ENCODE measurements at regions not wholly inside any gene's neighbourhood (a gene's known extent, or its start where the extent isn't known, plus 50 kb on each side); places are given as distances from the start of the nearest gene placed in this dataset.

GRCh38 chr6:103396768-103397167 is 1463.0 kb downstream of the HACE1 start:
- H3K27ac ChIP-seq (ENCODE audit: low read depth, low read length, poor library complexity, severe bottlenecking) = no peak overlapping the region
- H2AFZ ChIP-seq (ENCODE audit: low read length) = no peak overlapping the region
- H3K9me3 ChIP-seq (ENCODE audit: low read length) = no peaks in the 10 kb centered on the region
- H3K4me2 ChIP-seq (ENCODE audit: low read length) = no peak overlapping the region
- no peaks in the 10 kb centered on the region for H4K20me1 ChIP-seq (ENCODE audit: insufficient read depth, low read length)
- no peaks in the 10 kb centered on the region for H3K79me2 ChIP-seq (ENCODE audit: insufficient read depth, low read length)
- no peaks in the 10 kb centered on the region for H3K27me3 ChIP-seq (ENCODE audit: insufficient read depth, low read length)
- H3K4me1 ChIP-seq (ENCODE audit: insufficient read depth, low read length, severe bottlenecking) = no peaks in the 10 kb centered on the region
- H3K4me3 ChIP-seq (ENCODE audit: low read depth, low read length, poor library complexity, severe bottlenecking) = no peak overlapping the region
- TF ChIP-seq CTCF (IDR thresholded peaks at IDR 0.05; ENCODE audit: low read length) (no peak), EZH2 (IDR thresholded peaks at IDR 0.05; ENCODE audit: borderline replicate concordance, low read length) (no peak)
- no peaks in the 10 kb centered on the region for H3K9me2 ChIP-seq (ENCODE audit: low read depth, low read length)
- no peaks in the 10 kb centered on the region for H3K36me3 ChIP-seq (ENCODE audit: insufficient read depth, low read length)
- H3K9ac ChIP-seq (ENCODE audit: low read length) = no peak overlapping the region
- no peaks in the 10 kb centered on the region for H3F3A ChIP-seq (ENCODE audit: insufficient read depth, low read length)

GRCh38 chr6:103379272-103379671 is 1480.4 kb downstream of the HACE1 start:
- no peaks in the 10 kb centered on the region for H3K36me3 ChIP-seq (ENCODE audit: insufficient read depth, low read length)
- H3K9ac ChIP-seq (ENCODE audit: low read length) = no peak overlapping the region
- H3K9me2 ChIP-seq (ENCODE audit: low read depth, low read length) = no peaks in the 10 kb centered on the region
- H3K4me2 ChIP-seq (ENCODE audit: low read length) = no peak overlapping the region
- no peaks in the 10 kb centered on the region for H3K79me2 ChIP-seq (ENCODE audit: insufficient read depth, low read length)
- no peaks in the 10 kb centered on the region for H3K27me3 ChIP-seq (ENCODE audit: insufficient read depth, low read length)
- TF ChIP-seq CTCF (IDR thresholded peaks at IDR 0.05; ENCODE audit: low read length) = no peak
- no peak for TF ChIP-seq EZH2 (IDR thresholded peaks at IDR 0.05; ENCODE audit: borderline replicate concordance, low read length)
- H2AFZ ChIP-seq (ENCODE audit: low read length) = no peak overlapping the region
- no peaks in the 10 kb centered on the region for H4K20me1 ChIP-seq (ENCODE audit: insufficient read depth, low read length)
- no peaks in the 10 kb centered on the region for H3K4me1 ChIP-seq (ENCODE audit: insufficient read depth, low read length, severe bottlenecking)
- no peaks in the 10 kb centered on the region for H3F3A ChIP-seq (ENCODE audit: insufficient read depth, low read length)
- no peak overlapping the region for H3K4me3 ChIP-seq (ENCODE audit: low read depth, low read length, poor library complexity, severe bottlenecking)
- no peak overlapping the region for H3K27ac ChIP-seq (ENCODE audit: low read depth, low read length, poor library complexity, severe bottlenecking)
- no peaks in the 10 kb centered on the region for H3K9me3 ChIP-seq (ENCODE audit: low read length)

GRCh38 chr6:103367212-103367611 is 1492.5 kb downstream of the HACE1 start:
- Histone ChIP-seq H3K9me2 (ENCODE audit: low read depth, low read length) (no peaks in the 10 kb centered on the region), H3K4me1 (ENCODE audit: insufficient read depth, low read length, severe bottlenecking) (no peaks in the 10 kb centered on the region)

More at GRCh38 chr6:103367212-103367611, 1492.5 kb downstream of the HACE1 start:
- Histone ChIP-seq H4K20me1 (ENCODE audit: insufficient read depth, low read length) (no peaks in the 10 kb centered on the region), H3F3A (ENCODE audit: insufficient read depth, low read length) (no peaks in the 10 kb centered on the region), H3K27me3 (ENCODE audit: insufficient read depth, low read length) (no peaks in the 10 kb centered on the region), H2AFZ (ENCODE audit: low read length) (no peak overlapping the region), H3K4me2 (ENCODE audit: low read length) (no peak overlapping the region), H3K9ac (ENCODE audit: low read length) (no peak overlapping the region), H3K4me3 (ENCODE audit: low read depth, low read length, poor library complexity, severe bottlenecking) (no peak overlapping the region), H3K27ac (ENCODE audit: low read depth, low read length, poor library complexity, severe bottlenecking) (no peak overlapping the region), H3K36me3 (ENCODE audit: insufficient read depth, low read length) (no peaks in the 10 kb centered on the region), H3K9me3 (ENCODE audit: low read length) (no peaks in the 10 kb centered on the region), H3K79me2 (ENCODE audit: insufficient read depth, low read length) (no peaks in the 10 kb centered on the region)
- TF ChIP-seq EZH2 (IDR thresholded peaks at IDR 0.05; ENCODE audit: borderline replicate concordance, low read length) (no peak), CTCF (IDR thresholded peaks at IDR 0.05; ENCODE audit: low read length) (no peak)

Measured in OCI-LY1 (cell line).